Subcutaneous abdominal adipose tissue (tissue), 5 donors: ENCODE measurements at regions not wholly inside any gene's neighbourhood (a gene's known extent, or its start where the extent isn't known, plus 50 kb on each side); places are given as distances from the start of the nearest gene placed in this dataset.

Experiments used
- H3K27ac ChIP-seq: one replicate; pipeline ENCODE4 v1.7.0; 2013; ENCODE audit warnings: low read depth, mild to moderate bottlenecking, inconsistent platforms, low read length, moderate library complexity
- H3K27me3 ChIP-seq, 5 donors: one replicate each; pipeline ENCODE4 v1.7.0; 2013; ENCODE audit warnings: low read length in 5 of 5, inconsistent platforms in 1 of 5; ENCODE audit not compliant: control insufficient read depth in 5 of 5, insufficient read depth in 4 of 5
- H3K36me3 ChIP-seq, 5 donors: one replicate each; pipeline ENCODE4 v1.7.0; 2013; ENCODE audit warnings: low read length in 5 of 5; ENCODE audit not compliant: control insufficient read depth in 5 of 5, insufficient read depth in 5 of 5
- H3K4me1 ChIP-seq, 5 donors: one replicate each; pipeline ENCODE4 v1.7.0; 2013; ENCODE audit warnings: low read length in 5 of 5, mild to moderate bottlenecking in 3 of 5, moderate library complexity in 1 of 5; ENCODE audit not compliant: control insufficient read depth in 5 of 5, insufficient read depth in 5 of 5
- H3K4me3 ChIP-seq, 5 donors: one replicate each; pipeline ENCODE4 v1.7.0; 2013; ENCODE audit warnings: low read length in 5 of 5, low read depth in 1 of 5
- H3K9ac ChIP-seq, 5 donors: one replicate each; pipeline ENCODE4 v1.7.0; 2013; ENCODE audit warnings: low read length in 5 of 5, mild to moderate bottlenecking in 4 of 5, moderate library complexity in 3 of 5
- H3K9me3 ChIP-seq, 5 donors: one replicate each; pipeline ENCODE4 v1.7.0; 2013; ENCODE audit warnings: low read length in 5 of 5; ENCODE audit not compliant: control insufficient read depth in 5 of 5
- donor health status: healthy.
- donor health status: healthy.
- donor health status: healthy.
- donor health status: healthy.
- donor health status: healthy.

- Histone ChIP-seq H3K9ac (no peak overlapping the region), H3K36me3 (no peaks in the 10 kb centered on the region), H3K9me3 (peaks cover 0 to 6% (median 0%) of the 10 kb centered on the region in 5 donors), H3K4me3 (no peak overlapping the region), H3K4me1 (no peaks in the 10 kb centered on the region), H3K27ac (no peak overlapping the region), H3K27me3 (no peaks in the 10 kb centered on the region)
Observed at GRCh38 chr9:13879011-13879410, 434.9 kb downstream of the NFIB start.

- no peaks in the 10 kb centered on the region for H3K27me3 ChIP-seq
- H3K9me3 ChIP-seq = peaks cover 0 to 6% (median 0%) of the 10 kb centered on the region in 5 donors
- no peaks in the 10 kb centered on the region for H3K4me1 ChIP-seq
- H3K36me3 ChIP-seq = no peaks in the 10 kb centered on the region
- no peak overlapping the region for H3K9ac ChIP-seq
- no peak overlapping the region for H3K4me3 ChIP-seq
- no peak overlapping the region for H3K27ac ChIP-seq
Observed at GRCh38 chr9:13878241-13878711, 435.7 kb downstream of the NFIB start.

GRCh38 chr9:13876741-13877140 is 437.2 kb downstream of the NFIB start:
- H3K9me3 ChIP-seq = peaks cover 0 to 6% (median 0%) of the 10 kb centered on the region in 5 donors
- H3K27ac ChIP-seq = no peak overlapping the region
- no peaks in the 10 kb centered on the region for H3K4me1 ChIP-seq
- no peak overlapping the region for H3K9ac ChIP-seq
- H3K4me3 ChIP-seq = no peak overlapping the region
- H3K36me3 ChIP-seq = no peaks in the 10 kb centered on the region
- no peaks in the 10 kb centered on the region for H3K27me3 ChIP-seq

GRCh38 chr9:13873203-13873602 is 440.7 kb downstream of the NFIB start:
- H3K36me3 ChIP-seq = no peaks in the 10 kb centered on the region
- H3K27ac ChIP-seq = no peak overlapping the region
- H3K9ac ChIP-seq = no peak overlapping the region
- H3K4me3 ChIP-seq = no peak overlapping the region
- no peaks in the 10 kb centered on the region for H3K27me3 ChIP-seq
- H3K4me1 ChIP-seq = no peaks in the 10 kb centered on the region
- H3K9me3 ChIP-seq = peaks cover 0 to 6% (median 0%) of the 10 kb centered on the region in 5 donors

GRCh38 chr9:13868336-13868735 is 445.6 kb downstream of the NFIB start:
- Histone ChIP-seq H3K4me3 (no peak overlapping the region), H3K9me3 (no peaks in the 10 kb centered on the region), H3K4me1 (peaks cover 0 to 12% (median 10%) of the 10 kb centered on the region in 5 donors), H3K27ac (no peak overlapping the region), H3K9ac (no peak overlapping the region), H3K36me3 (no peaks in the 10 kb centered on the region), H3K27me3 (no peaks in the 10 kb centered on the region)

- Histone ChIP-seq H3K4me3 (no peak overlapping the region), H3K36me3 (no peaks in the 10 kb centered on the region), H3K27me3 (no peaks in the 10 kb centered on the region), H3K27ac (no peak overlapping the region), H3K4me1 (peaks cover 4 to 34% (median 30%) of the 10 kb centered on the region in 5 donors), H3K9ac (no peak overlapping the region), H3K9me3 (no peaks in the 10 kb centered on the region)
Observed at GRCh38 chr9:13865869-13866268, 448.1 kb downstream of the NFIB start.

- no peaks in the 10 kb centered on the region for H3K27me3 ChIP-seq
- no peak overlapping the region for H3K4me3 ChIP-seq
- peak overlapping the region in 2 of 5 donors; percentile 41 to 61 for H3K9ac ChIP-seq
- H3K9me3 ChIP-seq = no peaks in the 10 kb centered on the region
- H3K36me3 ChIP-seq = no peaks in the 10 kb centered on the region
- peaks cover 9 to 44% (median 38%) of the 10 kb centered on the region in 5 donors for H3K4me1 ChIP-seq
- H3K27ac ChIP-seq = peak overlapping the region; percentile 85
Observed at GRCh38 chr9:13863112-13863511, 450.8 kb downstream of the NFIB start.

- H3K4me1 ChIP-seq = peaks cover 9 to 47% (median 38%) of the 10 kb centered on the region in 5 donors
- H3K27ac ChIP-seq = peak overlapping the region; percentile 85
Observed at GRCh38 chr9:13862654-13863053, 451.3 kb downstream of the NFIB start.

GRCh38 chr9:13860946-13861640 is 452.8 kb downstream of the NFIB start:
- no peak overlapping the region for H3K4me3 ChIP-seq
- H3K27ac ChIP-seq = peak overlapping the region; percentile 97
- H3K36me3 ChIP-seq = no peaks in the 10 kb centered on the region
- H3K4me1 ChIP-seq = peaks cover 9 to 53% (median 41%) of the 10 kb centered on the region in 5 donors
- no peaks in the 10 kb centered on the region for H3K9me3 ChIP-seq
- H3K27me3 ChIP-seq = no peaks in the 10 kb centered on the region
- peak overlapping the region in 1 of 5 donors; percentile 58 for H3K9ac ChIP-seq

More at GRCh38 chr9:13862654-13863053, 451.3 kb downstream of the NFIB start:
- no peak overlapping the region for H3K4me3 ChIP-seq
- no peaks in the 10 kb centered on the region for H3K9me3 ChIP-seq
- no peaks in the 10 kb centered on the region for H3K36me3 ChIP-seq
- H3K27me3 ChIP-seq = no peaks in the 10 kb centered on the region
- no peak overlapping the region for H3K9ac ChIP-seq

- Histone ChIP-seq H3K36me3 (no peaks in the 10 kb centered on the region), H3K27me3 (no peaks in the 10 kb centered on the region), H3K9ac (peak overlapping the region in 2 of 5 donors; percentile 21 to 58), H3K9me3 (no peaks in the 10 kb centered on the region), H3K4me3 (no peak overlapping the region), H3K4me1 (peaks cover 9 to 53% (median 41%) of the 10 kb centered on the region in 5 donors), H3K27ac (peak overlapping the region; percentile 97)
Observed at GRCh38 chr9:13860019-13860418, 453.9 kb downstream of the NFIB start.
